ENCODE measurements at regions not wholly inside any gene's neighbourhood (a gene's known extent, or its start where the extent isn't known, plus 50 kb on each side); places are given as distances from the start of the nearest gene placed in this dataset.

GRCh38 chr16:9411426-9411825 is 320.0 kb downstream of the HAPSTR1 start:
- no peak for DNase-seq (ENCODE audit: low spot score)

- DNase-seq (ENCODE audit: low spot score) = no peak
Observed at GRCh38 chr16:9412031-9412914, 320.8 kb downstream of the HAPSTR1 start.

- no peak for DNase-seq (ENCODE audit: low spot score)
Observed at GRCh38 chr16:9412915-9413264, 321.4 kb downstream of the HAPSTR1 start.

DNA sequence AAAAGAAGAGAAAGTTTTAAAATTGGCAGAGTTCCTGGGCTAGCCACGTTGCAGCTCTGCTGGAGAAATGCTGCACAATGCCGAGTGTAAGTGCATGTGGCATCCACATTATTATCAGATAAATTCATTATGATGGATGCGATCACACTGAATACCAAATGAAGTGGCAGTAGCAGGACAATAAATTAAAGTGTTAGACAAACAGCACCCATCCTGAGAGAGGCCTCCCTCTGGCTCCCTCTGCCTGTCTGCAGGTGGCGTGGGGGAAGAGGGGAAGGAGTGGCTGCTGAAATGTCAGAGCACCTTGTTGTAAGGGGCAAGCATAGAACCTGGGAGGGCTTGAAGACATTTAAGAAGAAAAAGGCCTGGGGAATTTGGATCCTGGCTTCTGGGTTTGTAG is 324.1 kb downstream of the HAPSTR1 start:
- no peak for DNase-seq (ENCODE audit: low spot score)

GRCh38 chr16:9417898-9418297 is 326.5 kb downstream of the HAPSTR1 start:
- DNase-seq (ENCODE audit: low spot score) = no peak

- no peak for DNase-seq (ENCODE audit: low spot score)
Observed at GRCh38 chr16:9419161-9419560, 327.7 kb downstream of the HAPSTR1 start.

- DNase-seq (ENCODE audit: low spot score) = no peak
Observed at GRCh38 chr16:9422762-9423513, 331.5 kb downstream of the HAPSTR1 start.

GRCh38 chr16:9425236-9425635 is 333.8 kb downstream of the HAPSTR1 start:
- no peak for DNase-seq (ENCODE audit: low spot score)

DNA sequence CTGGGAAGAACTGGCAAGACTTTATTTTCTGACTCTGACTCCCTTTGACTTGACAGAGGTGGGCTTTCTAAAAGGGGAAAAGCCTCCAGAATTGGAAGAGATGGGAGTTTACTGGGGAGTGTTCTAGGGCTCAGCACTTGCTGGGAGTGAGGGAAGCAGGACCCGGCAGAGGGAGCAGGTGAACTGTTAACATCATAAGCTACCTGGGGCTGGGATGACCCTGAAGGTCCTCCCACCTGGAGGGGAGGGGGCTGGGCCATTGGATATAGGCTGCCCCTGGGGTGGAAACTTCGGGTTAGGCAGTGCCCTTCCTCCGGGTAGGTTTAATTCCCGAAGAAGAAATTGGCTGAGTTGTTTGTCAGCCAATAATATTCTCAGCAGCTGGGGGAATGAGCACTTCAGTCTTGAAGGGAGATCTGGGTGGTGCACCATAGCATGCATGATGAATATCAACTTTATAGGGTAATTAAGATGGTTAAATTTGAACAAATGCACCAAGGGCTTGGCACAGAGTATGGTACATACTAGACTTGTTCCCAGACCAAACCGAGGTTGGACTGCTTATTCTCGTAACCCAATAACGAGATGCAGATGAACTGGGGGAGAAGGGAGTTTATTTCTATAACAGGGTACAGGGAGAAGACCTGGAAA is 337.0 kb downstream of the HAPSTR1 start:
- no peak for DNase-seq (ENCODE audit: low spot score)

- no peak for DNase-seq (ENCODE audit: low spot score)
Observed at GRCh38 chr16:9429646-9430330, 338.3 kb downstream of the HAPSTR1 start.

DNA sequence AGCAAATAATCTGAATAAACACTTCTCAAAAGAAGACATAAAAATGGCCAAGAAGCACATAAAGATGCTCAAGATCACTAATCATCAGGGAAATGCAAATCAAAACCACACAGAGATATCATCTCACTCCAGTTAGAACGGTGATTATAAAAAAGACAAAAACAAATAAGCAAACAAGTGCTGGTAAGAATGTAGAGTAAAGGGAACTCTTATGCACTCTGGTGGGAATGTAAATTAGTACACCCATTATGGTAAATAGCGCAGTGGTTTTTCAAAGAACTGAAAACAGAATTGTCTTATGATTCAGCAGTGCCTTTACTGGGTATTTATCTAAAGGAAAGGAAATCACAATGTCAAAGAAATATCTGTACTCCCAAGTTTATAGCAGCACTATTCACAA is 343.2 kb downstream of the HAPSTR1 start:
- DNase-seq (ENCODE audit: low spot score) = no peak

- DNase-seq (ENCODE audit: low spot score) = no peak
Observed at GRCh38 chr16:9436175-9436574, 344.7 kb downstream of the HAPSTR1 start.

- DNase-seq (ENCODE audit: low spot score) = no peak
Observed at GRCh38 chr16:9437115-9437514, 345.7 kb downstream of the HAPSTR1 start.

DNA sequence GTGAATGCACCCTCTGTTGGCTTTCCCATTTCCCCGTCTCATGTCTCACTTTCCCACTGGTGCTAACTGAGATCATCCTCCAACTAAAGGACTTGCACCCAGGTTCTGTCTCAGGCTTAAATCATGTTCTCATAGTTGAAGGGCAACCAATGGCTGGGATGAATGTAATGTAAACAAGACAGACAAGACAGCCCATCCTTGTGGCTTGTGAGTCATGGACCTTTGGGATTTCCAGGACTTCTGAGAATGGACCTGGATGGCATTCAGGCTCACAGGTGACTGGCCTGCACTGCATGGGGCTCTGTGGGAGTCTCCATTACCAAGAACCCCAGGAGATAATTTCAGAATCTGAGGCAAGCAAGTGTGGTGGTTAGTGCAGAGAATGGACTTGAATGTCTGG is 347.5 kb downstream of the HAPSTR1 start:
- no peak for DNase-seq (ENCODE audit: low spot score)

GRCh38 chr16:9441012-9441411 is 349.6 kb downstream of the HAPSTR1 start:
- peak; percentile 3 for DNase-seq (ENCODE audit: low spot score)

- no peak for DNase-seq (ENCODE audit: low spot score)
Observed at GRCh38 chr16:9443864-9444263, 352.4 kb downstream of the HAPSTR1 start.

GRCh38 chr16:9446471-9447194 is 355.2 kb downstream of the HAPSTR1 start:
- no peak for DNase-seq (ENCODE audit: low spot score)

DNA sequence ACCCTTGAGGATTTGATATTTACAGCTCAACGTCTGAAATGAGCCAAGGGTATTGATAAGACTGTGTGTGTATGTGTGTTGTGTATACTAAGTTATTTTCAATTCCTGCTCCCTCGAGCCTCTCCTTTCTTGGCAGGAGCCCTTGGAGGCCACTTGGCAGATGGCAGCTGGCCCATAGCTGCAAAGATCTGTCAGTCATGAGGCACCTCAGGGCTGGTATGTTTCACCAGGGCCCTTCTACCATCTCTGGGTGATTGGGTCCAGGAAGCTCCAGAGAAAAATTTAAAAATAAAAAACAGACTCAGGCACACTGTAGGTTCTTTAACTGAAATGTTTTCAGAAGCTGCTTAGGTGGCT is 355.7 kb downstream of the HAPSTR1 start:
- no peak for DNase-seq (ENCODE audit: low spot score)

DNA sequence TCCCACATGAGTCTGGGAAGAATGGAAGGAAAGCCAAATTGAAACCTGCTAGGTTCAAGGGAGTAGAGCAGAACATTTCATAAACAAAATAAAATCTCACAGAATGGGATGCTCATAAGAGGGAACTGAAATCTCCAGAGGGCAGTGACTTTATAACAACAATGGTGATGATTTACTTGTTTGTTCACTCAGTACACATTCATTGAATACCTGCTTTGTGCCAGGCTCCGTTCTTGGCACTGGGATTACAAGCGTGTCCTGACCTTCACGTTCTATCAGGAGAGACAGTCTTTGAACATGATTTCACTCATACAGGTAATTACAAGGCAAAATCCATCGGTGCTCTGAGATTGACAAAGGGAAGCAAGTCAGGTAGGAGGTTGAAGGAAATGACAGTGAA is 356.3 kb downstream of the HAPSTR1 start:
- no peak for DNase-seq (ENCODE audit: low spot score)

DNA sequence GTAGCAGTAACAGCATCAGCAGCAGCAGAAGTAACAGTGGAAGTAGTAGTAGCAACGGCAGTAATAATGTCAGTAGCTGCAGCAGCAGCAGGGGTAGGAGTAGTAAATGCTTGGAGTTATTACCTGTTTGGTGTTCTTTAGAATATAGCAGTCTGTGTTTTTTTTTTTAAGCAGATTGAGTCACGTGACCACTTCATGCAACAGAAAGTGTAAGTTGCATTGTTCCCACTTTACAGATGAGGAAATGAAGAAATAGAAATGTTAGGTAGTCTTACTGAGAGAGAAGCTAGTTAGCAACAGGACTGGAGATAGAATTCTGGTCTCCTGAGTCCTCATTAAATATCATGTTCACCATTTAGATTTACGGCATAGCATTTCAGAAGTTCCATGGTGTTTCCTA is 358.2 kb downstream of the HAPSTR1 start:
- DNase-seq (ENCODE audit: low spot score) = no peak

DNA sequence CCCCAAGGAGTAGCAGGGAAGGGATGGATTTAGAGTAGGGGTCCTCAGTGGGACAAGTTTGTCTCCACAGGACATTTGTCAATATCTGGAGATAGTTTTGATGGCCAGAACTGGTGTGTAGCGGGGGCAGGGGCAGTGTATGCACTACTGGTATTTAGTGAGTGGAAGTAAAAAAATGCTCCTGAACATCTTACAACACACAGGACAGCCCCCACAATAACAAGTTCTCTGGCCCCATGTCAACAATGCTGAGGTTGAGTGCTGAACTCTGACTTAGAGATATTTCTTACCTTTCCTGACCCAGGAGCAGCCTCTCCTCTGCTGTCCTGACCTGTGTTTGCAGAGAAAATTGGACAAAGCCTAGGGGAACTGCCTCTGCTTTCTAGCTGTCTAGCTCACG is 365.8 kb downstream of the HAPSTR1 start:
- no peak for DNase-seq (ENCODE audit: low spot score)
